ENCODE measurements at regions not wholly inside any gene's neighbourhood (a gene's known extent, or its start where the extent isn't known, plus 50 kb on each side); places are given as distances from the start of the nearest gene placed in this dataset.

DNA sequence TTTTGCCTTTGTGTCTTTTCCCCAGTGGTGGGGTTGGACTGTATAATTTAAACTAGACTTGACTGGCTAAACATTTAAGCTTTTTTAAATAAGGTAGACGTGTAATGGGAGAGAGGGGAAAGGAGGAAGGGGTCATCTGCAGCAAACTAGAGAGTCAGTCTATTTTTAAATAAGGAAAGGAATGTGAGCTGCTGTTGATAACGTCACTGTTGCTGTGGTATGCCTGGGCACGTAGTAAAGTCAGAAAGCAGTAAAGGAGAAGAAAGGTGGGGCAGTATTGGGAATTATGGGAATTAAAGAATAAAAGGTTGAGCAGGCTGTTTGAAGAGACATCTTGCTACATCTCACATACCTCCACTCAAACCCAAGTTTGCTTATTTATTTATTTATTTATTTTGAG is 80.4 kb upstream of the FSHB start:
- H3K27ac ChIP-seq (ENCODE audit: low read length): no peak overlapping the region
- no peak overlapping the region for H3K4me3 ChIP-seq (ENCODE audit: low read length)
- H3K36me3 ChIP-seq (ENCODE audit: control insufficient read depth, insufficient read depth, low read length): no peaks in the 10 kb centered on the region
- H3K4me1 ChIP-seq (ENCODE audit: control insufficient read depth, insufficient read depth, low read length): no peaks in the 10 kb centered on the region
- H3K27me3 ChIP-seq (ENCODE audit: control insufficient read depth, insufficient read depth, low read length): no peaks in the 10 kb centered on the region
- no peaks in the 10 kb centered on the region for H3K9me3 ChIP-seq (replicated peaks; ENCODE audit: control insufficient read depth, low read depth, low read length)
- no peak for DNase-seq
- WGBS (ENCODE audit: insufficient coverage): 35% methylated on average over 2 of the region's 3 CpGs

- Histone ChIP-seq H3K27me3 (ENCODE audit: control insufficient read depth, insufficient read depth, low read length) (no peaks in the 10 kb centered on the region), H3K9me3 (replicated peaks; ENCODE audit: control insufficient read depth, low read depth, low read length) (no peaks in the 10 kb centered on the region), H3K4me3 (ENCODE audit: low read length) (no peak overlapping the region), H3K4me1 (ENCODE audit: control insufficient read depth, insufficient read depth, low read length) (no peaks in the 10 kb centered on the region), H3K27ac (ENCODE audit: low read length) (no peak overlapping the region), H3K36me3 (ENCODE audit: control insufficient read depth, insufficient read depth, low read length) (no peaks in the 10 kb centered on the region)
- 86% methylated on average over 3 of the region's 3 CpGs for WGBS (ENCODE audit: insufficient coverage)
- no peak for DNase-seq
These were observed 77.8 kb upstream of the FSHB start for GRCh38 chr11:30153008-30153407.

DNA sequence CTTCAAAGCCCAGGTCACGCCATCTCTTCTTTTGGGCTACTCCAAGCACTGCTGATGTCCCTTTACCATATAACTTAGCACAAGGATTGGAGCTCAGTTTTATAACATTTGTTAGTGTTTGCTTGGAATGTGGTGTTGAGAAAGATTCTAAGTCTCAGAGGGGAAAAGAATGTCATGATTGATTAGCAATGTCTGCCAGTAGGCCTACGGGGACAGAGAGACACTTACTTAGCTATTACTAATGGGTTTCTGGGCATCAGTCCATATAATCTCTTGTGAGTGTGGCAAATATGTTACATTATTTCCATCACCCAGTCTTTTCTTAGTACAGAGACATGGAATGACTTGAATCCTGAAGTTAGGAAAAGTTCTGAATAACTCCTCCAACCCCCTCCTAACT is 75.4 kb upstream of the FSHB start:
- no peak overlapping the region for H3K27ac ChIP-seq (ENCODE audit: low read length)
- H3K4me1 ChIP-seq (ENCODE audit: control insufficient read depth, insufficient read depth, low read length): no peaks in the 10 kb centered on the region
- no peaks in the 10 kb centered on the region for H3K9me3 ChIP-seq (replicated peaks; ENCODE audit: control insufficient read depth, low read depth, low read length)
- DNase-seq: no peak
- H3K4me3 ChIP-seq (ENCODE audit: low read length): no peak overlapping the region
- H3K36me3 ChIP-seq (ENCODE audit: control insufficient read depth, insufficient read depth, low read length): no peaks in the 10 kb centered on the region
- WGBS (ENCODE audit: insufficient coverage): no CpG with 5 or more reads among the region's 2 CpGs
- H3K27me3 ChIP-seq (ENCODE audit: control insufficient read depth, insufficient read depth, low read length): no peaks in the 10 kb centered on the region

DNA sequence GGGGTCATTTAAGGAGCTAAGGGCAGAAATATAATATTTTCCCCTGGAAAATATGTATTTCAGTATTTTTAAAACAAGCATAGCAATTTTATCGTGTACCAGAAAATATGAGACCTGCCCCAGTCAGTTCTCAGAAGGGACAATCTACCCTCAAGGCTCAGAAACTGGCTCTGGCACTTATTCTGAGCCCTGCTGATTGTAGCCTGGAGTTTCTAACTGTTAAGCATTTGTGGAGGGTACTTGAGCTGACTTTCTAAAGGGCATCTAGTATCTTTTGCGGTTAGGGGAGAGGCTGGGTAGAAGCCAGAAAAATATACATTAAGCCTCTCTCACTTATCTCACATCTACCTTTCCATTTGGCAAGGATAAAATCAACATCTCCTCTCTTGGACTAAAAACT is 71.3 kb upstream of the FSHB start:
- Histone ChIP-seq H3K27ac (ENCODE audit: low read length) (no peak overlapping the region), H3K4me1 (ENCODE audit: control insufficient read depth, insufficient read depth, low read length) (no peaks in the 10 kb centered on the region), H3K4me3 (ENCODE audit: low read length) (no peak overlapping the region), H3K36me3 (ENCODE audit: control insufficient read depth, insufficient read depth, low read length) (no peaks in the 10 kb centered on the region), H3K9me3 (replicated peaks; ENCODE audit: control insufficient read depth, low read depth, low read length) (no peaks in the 10 kb centered on the region), H3K27me3 (ENCODE audit: control insufficient read depth, insufficient read depth, low read length) (no peaks in the 10 kb centered on the region)
- no peak for DNase-seq
- no CpG with 5 or more reads among the region's 2 CpGs for WGBS (ENCODE audit: insufficient coverage)

DNA sequence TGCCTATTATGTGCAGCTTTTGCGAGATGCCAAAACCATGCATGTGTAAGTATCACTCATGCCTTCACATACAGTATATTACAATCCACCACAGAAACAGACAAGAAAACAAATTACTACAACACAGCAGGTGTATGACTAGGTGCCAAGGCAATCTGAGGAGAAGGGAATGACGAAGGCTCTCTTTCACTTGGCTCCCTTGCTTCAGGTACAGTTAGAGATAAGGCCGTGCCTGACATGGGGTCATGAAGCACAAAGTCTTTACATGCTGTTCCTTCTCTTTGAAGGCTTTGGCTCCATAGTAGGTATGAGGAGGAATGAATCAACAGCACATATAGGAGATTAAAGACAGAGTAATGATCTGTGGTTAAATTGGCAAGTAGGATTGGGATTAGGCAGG is 65.2 kb upstream of the FSHB start:
- Histone ChIP-seq H3K27me3 (ENCODE audit: control insufficient read depth, insufficient read depth, low read length) (no peaks in the 10 kb centered on the region), H3K4me3 (ENCODE audit: low read length) (no peak overlapping the region), H3K36me3 (ENCODE audit: control insufficient read depth, insufficient read depth, low read length) (no peaks in the 10 kb centered on the region), H3K9me3 (replicated peaks; ENCODE audit: control insufficient read depth, low read depth, low read length) (no peaks in the 10 kb centered on the region), H3K27ac (ENCODE audit: low read length) (no peak overlapping the region), H3K4me1 (ENCODE audit: control insufficient read depth, insufficient read depth, low read length) (no peaks in the 10 kb centered on the region)
- WGBS (ENCODE audit: insufficient coverage): 100% methylated on average over 1 of the region's 3 CpGs
- no peak for DNase-seq

DNA sequence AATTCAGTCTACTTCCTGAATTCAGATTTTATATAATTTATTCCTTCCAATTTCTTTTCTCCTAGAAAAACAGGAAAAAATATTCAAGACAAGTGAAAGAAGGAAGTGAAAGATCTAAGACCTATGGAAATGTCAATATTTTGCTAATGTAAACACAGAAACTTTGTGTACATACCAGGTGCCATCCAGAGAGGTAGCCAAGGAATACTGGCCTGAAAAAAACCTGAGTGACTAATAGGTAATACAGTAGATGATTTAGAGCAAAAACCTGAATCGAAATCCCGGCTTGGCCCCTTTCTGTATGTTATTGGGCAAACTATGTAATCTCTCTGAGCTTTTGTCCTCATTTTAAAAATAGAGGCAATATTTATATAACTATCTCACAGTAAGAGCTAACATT is 59.2 kb upstream of the FSHB start:
- Histone ChIP-seq H3K27me3 (ENCODE audit: control insufficient read depth, insufficient read depth, low read length) (no peaks in the 10 kb centered on the region), H3K9me3 (replicated peaks; ENCODE audit: control insufficient read depth, low read depth, low read length) (no peaks in the 10 kb centered on the region), H3K36me3 (ENCODE audit: control insufficient read depth, insufficient read depth, low read length) (no peaks in the 10 kb centered on the region), H3K4me1 (ENCODE audit: control insufficient read depth, insufficient read depth, low read length) (no peaks in the 10 kb centered on the region), H3K4me3 (ENCODE audit: low read length) (no peak overlapping the region), H3K27ac (ENCODE audit: low read length) (no peak overlapping the region)
- no peak for DNase-seq
- WGBS (ENCODE audit: insufficient coverage): no CpG with 5 or more reads among the region's 2 CpGs

- H3K9me3 ChIP-seq (replicated peaks; ENCODE audit: control insufficient read depth, low read depth, low read length): peaks cover 2% of the 10 kb centered on the region
- no CpG with 5 or more reads among the region's 2 CpGs for WGBS (ENCODE audit: insufficient coverage)
- H3K4me1 ChIP-seq (ENCODE audit: control insufficient read depth, insufficient read depth, low read length): no peaks in the 10 kb centered on the region
These were observed 58.7 kb upstream of the FSHB start for GRCh38 chr11:30172158-30172557.

DNA sequence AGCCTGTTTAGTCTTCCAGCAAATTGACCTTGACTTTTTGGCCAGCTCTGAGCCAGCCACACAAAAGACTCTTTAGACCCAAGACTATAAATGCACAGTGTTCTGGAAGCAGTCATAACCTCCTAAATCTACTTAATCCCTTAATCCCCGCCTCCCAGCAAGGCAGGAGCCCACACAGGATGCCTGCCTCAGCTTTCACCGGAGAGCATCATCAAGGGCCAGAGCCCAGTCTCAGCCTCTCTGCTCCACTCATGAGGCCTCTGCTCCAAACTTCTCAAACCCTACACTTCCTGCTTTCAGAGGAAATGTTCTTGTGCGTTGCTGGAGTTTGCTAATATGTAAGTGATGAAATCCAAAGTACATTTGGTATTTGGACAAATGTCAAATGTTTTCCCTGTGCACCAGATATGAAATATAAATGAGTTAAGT is 57.9 kb upstream of the FSHB start:
- H3K27ac ChIP-seq (ENCODE audit: low read length): no peak overlapping the region
- H3K27me3 ChIP-seq (ENCODE audit: control insufficient read depth, insufficient read depth, low read length): no peaks in the 10 kb centered on the region
- 17% methylated on average over 1 of the region's 3 CpGs for WGBS (ENCODE audit: insufficient coverage)
- peak; percentile 69 for DNase-seq
- no peak overlapping the region for H3K4me3 ChIP-seq (ENCODE audit: low read length)
- H3K36me3 ChIP-seq (ENCODE audit: control insufficient read depth, insufficient read depth, low read length): no peaks in the 10 kb centered on the region
- H3K9me3 ChIP-seq (replicated peaks; ENCODE audit: control insufficient read depth, low read depth, low read length): peaks cover 6% of the 10 kb centered on the region
- no peaks in the 10 kb centered on the region for H3K4me1 ChIP-seq (ENCODE audit: control insufficient read depth, insufficient read depth, low read length)

More at GRCh38 chr11:30172158-30172557, 58.7 kb upstream of the FSHB start:
- Histone ChIP-seq H3K36me3 (ENCODE audit: control insufficient read depth, insufficient read depth, low read length) (no peaks in the 10 kb centered on the region), H3K4me3 (ENCODE audit: low read length) (no peak overlapping the region), H3K27ac (ENCODE audit: low read length) (no peak overlapping the region), H3K27me3 (ENCODE audit: control insufficient read depth, insufficient read depth, low read length) (no peaks in the 10 kb centered on the region)
- DNase-seq: no peak

DNA sequence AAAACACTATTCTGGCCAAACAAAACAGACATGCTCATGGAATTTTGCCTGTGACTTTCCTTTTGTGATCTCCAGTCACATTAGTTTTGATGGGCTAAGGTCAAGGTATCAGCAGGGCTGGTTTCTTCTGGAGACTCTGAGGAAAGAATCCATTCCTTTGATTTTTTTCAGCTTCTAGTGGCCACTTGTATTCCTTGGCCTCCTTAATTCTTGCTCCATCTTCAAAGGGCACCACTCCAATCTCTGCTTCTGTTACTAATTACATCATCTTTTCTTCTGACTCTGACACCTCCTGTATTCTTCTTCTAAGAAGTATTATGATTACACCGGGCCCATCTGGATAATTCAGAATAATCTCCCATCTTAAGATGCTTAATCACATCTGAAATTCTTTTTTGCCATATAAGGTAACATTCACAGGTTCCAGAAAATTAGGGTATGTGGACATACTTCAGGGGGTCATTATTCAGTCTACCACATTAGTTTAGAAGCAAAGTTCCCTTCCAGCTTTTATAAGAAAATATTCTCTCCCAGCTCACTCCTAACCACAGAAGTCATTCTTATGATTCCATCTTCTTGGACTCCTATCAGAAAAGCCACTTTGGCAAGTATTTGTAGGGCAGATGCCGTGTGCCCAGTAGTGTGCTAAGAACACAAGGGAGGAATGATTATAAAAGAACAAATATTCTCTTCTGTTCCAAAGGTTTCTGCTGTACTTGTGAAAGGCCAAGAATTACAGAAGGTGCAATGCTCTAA is 56.4 kb upstream of the FSHB start:
- Histone ChIP-seq H3K9me3 (replicated peaks; ENCODE audit: control insufficient read depth, low read depth, low read length) (peaks cover 13% of the 10 kb centered on the region), H3K27ac (ENCODE audit: low read length) (no peak overlapping the region), H3K36me3 (ENCODE audit: control insufficient read depth, insufficient read depth, low read length) (no peaks in the 10 kb centered on the region), H3K4me3 (ENCODE audit: low read length) (no peak overlapping the region), H3K27me3 (ENCODE audit: control insufficient read depth, insufficient read depth, low read length) (no peaks in the 10 kb centered on the region), H3K4me1 (ENCODE audit: control insufficient read depth, insufficient read depth, low read length) (no peaks in the 10 kb centered on the region)
- no CpG with 5 or more reads among the region's 2 CpGs for WGBS (ENCODE audit: insufficient coverage)
- DNase-seq: no peak
